ENCODE measurements at regions not wholly inside any gene's neighbourhood (a gene's known extent, or its start where the extent isn't known, plus 50 kb on each side); places are given as distances from the start of the nearest gene placed in this dataset.

GRCh38 chr10:126770809-126771208 lies 100.3 kb upstream of the C10orf90 start:
- FAIRE-seq (no peak), DNase-seq (no peak)
- no peaks in the 10 kb centered on the region for H3K36me3 ChIP-seq (ENCODE audit: control insufficient read depth in 3 of 3, insufficient read depth in 2 of 3, low read depth in 1 of 3, low read length in 3 of 3)
- H3K4me1 ChIP-seq (ENCODE audit: control insufficient read depth in 3 of 3, insufficient read depth in 2 of 3, low read depth in 1 of 3, low read length in 2 of 3), result no peaks in the 10 kb centered on the region
- H3K9me3 ChIP-seq (ENCODE audit: control insufficient read depth in 2 of 2, insufficient read depth in 1 of 2, low read depth in 1 of 2, low read length in 1 of 2), result no peaks in the 10 kb centered on the region
- 82 to 98% (median 87%) methylated on average over 2 of the region's 2 CpGs for whole genome bisulfite sequencing, 3 donors
- no peak overlapping the region for H3K27ac ChIP-seq (ENCODE audit: low read depth in 1 of 3, low read length in 2 of 3)
- no peak overlapping the region for H3K4me3 ChIP-seq (ENCODE audit: low read depth in 1 of 3, low read length in 3 of 3)
- no peaks in the 10 kb centered on the region for H3K27me3 ChIP-seq (ENCODE audit: control insufficient read depth in 3 of 3, insufficient read depth in 3 of 3, low read length in 3 of 3)

DNA sequence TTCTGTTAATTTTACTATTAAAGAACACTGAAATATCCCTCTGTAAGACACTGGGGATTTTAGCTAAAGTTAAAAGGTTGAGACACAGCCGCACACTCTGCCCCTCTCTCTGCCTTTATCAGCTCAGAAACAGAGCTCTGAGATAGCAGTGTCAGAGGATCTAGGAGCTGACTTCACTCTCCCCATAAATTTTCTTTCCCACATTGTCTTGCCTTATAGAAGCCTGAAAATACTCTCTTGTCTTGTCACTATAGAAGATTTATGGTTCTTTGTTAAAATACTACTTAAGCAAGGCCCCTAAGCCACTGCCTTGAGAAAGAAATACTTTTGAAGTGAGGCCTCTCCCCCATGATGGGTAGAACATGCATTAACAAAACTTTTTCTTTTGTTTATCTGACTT lies 105.7 kb upstream of the C10orf90 start:
- WGBS, 3 donors, result 66 to 96% (median 95%) methylated on average over 1 of the region's 1 CpG
- no peak for FAIRE-seq
- H3K36me3 ChIP-seq (ENCODE audit: control insufficient read depth in 3 of 3, insufficient read depth in 2 of 3, low read depth in 1 of 3, low read length in 3 of 3), result no peaks in the 10 kb centered on the region
- H3K27me3 ChIP-seq (ENCODE audit: control insufficient read depth in 3 of 3, insufficient read depth in 3 of 3, low read length in 3 of 3), result no peaks in the 10 kb centered on the region
- DNase-seq, result no peak
- H3K4me3 ChIP-seq (ENCODE audit: low read depth in 1 of 3, low read length in 3 of 3), result no peak overlapping the region
- H3K9me3 ChIP-seq (ENCODE audit: control insufficient read depth in 2 of 2, insufficient read depth in 1 of 2, low read depth in 1 of 2, low read length in 1 of 2), result no peaks in the 10 kb centered on the region
- H3K27ac ChIP-seq (ENCODE audit: low read depth in 1 of 3, low read length in 2 of 3), result no peak overlapping the region
- no peaks in the 10 kb centered on the region for H3K4me1 ChIP-seq (ENCODE audit: control insufficient read depth in 3 of 3, insufficient read depth in 2 of 3, low read depth in 1 of 3, low read length in 2 of 3)

GRCh38 chr10:126777714-126778113 lies 107.2 kb upstream of the C10orf90 start:
- Histone ChIP-seq H3K27ac (ENCODE audit: low read depth in 1 of 3, low read length in 2 of 3) (no peak overlapping the region), H3K4me1 (ENCODE audit: control insufficient read depth in 3 of 3, insufficient read depth in 2 of 3, low read depth in 1 of 3, low read length in 2 of 3) (no peaks in the 10 kb centered on the region), H3K9me3 (ENCODE audit: control insufficient read depth in 2 of 2, insufficient read depth in 1 of 2, low read depth in 1 of 2, low read length in 1 of 2) (no peaks in the 10 kb centered on the region), H3K36me3 (ENCODE audit: control insufficient read depth in 3 of 3, insufficient read depth in 2 of 3, low read depth in 1 of 3, low read length in 3 of 3) (no peaks in the 10 kb centered on the region), H3K4me3 (ENCODE audit: low read depth in 1 of 3, low read length in 3 of 3) (no peak overlapping the region), H3K27me3 (ENCODE audit: control insufficient read depth in 3 of 3, insufficient read depth in 3 of 3, low read length in 3 of 3) (no peaks in the 10 kb centered on the region)
- DNase-seq (no peak), FAIRE-seq (no peak)
- WGBS, 3 donors, result 75 to 84% (median 76%) methylated on average over 10 of the region's 10 CpGs

- H3K27me3 ChIP-seq (ENCODE audit: control insufficient read depth in 3 of 3, insufficient read depth in 3 of 3, low read length in 3 of 3), result no peaks in the 10 kb centered on the region
- no peaks in the 10 kb centered on the region for H3K4me1 ChIP-seq (ENCODE audit: control insufficient read depth in 3 of 3, insufficient read depth in 2 of 3, low read depth in 1 of 3, low read length in 2 of 3)
- 40 to 61% (median 42%) methylated on average over 3 of the region's 3 CpGs for WGBS, 3 donors
- H3K4me3 ChIP-seq (ENCODE audit: low read depth in 1 of 3, low read length in 3 of 3), result no peak overlapping the region
- FAIRE-seq (no peak), DNase-seq (no peak)
- H3K36me3 ChIP-seq (ENCODE audit: control insufficient read depth in 3 of 3, insufficient read depth in 2 of 3, low read depth in 1 of 3, low read length in 3 of 3), result no peaks in the 10 kb centered on the region
- no peak overlapping the region for H3K27ac ChIP-seq (ENCODE audit: low read depth in 1 of 3, low read length in 2 of 3)
- H3K9me3 ChIP-seq (ENCODE audit: control insufficient read depth in 2 of 2, insufficient read depth in 1 of 2, low read depth in 1 of 2, low read length in 1 of 2), result no peaks in the 10 kb centered on the region
These were observed 111.1 kb upstream of the C10orf90 start for GRCh38 chr10:126781450-126782216.

- Histone ChIP-seq H3K4me1 (ENCODE audit: control insufficient read depth in 3 of 3, insufficient read depth in 2 of 3, low read depth in 1 of 3, low read length in 2 of 3) (no peaks in the 10 kb centered on the region), H3K27ac (ENCODE audit: low read depth in 1 of 3, low read length in 2 of 3) (no peak overlapping the region), H3K4me3 (ENCODE audit: low read depth in 1 of 3, low read length in 3 of 3) (no peak overlapping the region), H3K9me3 (ENCODE audit: control insufficient read depth in 2 of 2, insufficient read depth in 1 of 2, low read depth in 1 of 2, low read length in 1 of 2) (no peaks in the 10 kb centered on the region), H3K27me3 (ENCODE audit: control insufficient read depth in 3 of 3, insufficient read depth in 3 of 3, low read length in 3 of 3) (no peaks in the 10 kb centered on the region), H3K36me3 (ENCODE audit: control insufficient read depth in 3 of 3, insufficient read depth in 2 of 3, low read depth in 1 of 3, low read length in 3 of 3) (no peaks in the 10 kb centered on the region)
- FAIRE-seq (no peak), DNase-seq (no peak)
- 67 to 74% (median 73%) methylated on average over 9 of the region's 9 CpGs for WGBS, 3 donors
These were observed 113.5 kb upstream of the C10orf90 start for GRCh38 chr10:126783806-126784557.

GRCh38 chr10:126787201-126787600 lies 116.7 kb upstream of the C10orf90 start:
- Histone ChIP-seq H3K4me3 (ENCODE audit: low read depth in 1 of 3, low read length in 3 of 3) (no peak overlapping the region), H3K4me1 (ENCODE audit: control insufficient read depth in 3 of 3, insufficient read depth in 2 of 3, low read depth in 1 of 3, low read length in 2 of 3) (no peaks in the 10 kb centered on the region), H3K9me3 (ENCODE audit: control insufficient read depth in 2 of 2, insufficient read depth in 1 of 2, low read depth in 1 of 2, low read length in 1 of 2) (no peaks in the 10 kb centered on the region), H3K27ac (ENCODE audit: low read depth in 1 of 3, low read length in 2 of 3) (no peak overlapping the region), H3K27me3 (ENCODE audit: control insufficient read depth in 3 of 3, insufficient read depth in 3 of 3, low read length in 3 of 3) (no peaks in the 10 kb centered on the region), H3K36me3 (ENCODE audit: control insufficient read depth in 3 of 3, insufficient read depth in 2 of 3, low read depth in 1 of 3, low read length in 3 of 3) (no peaks in the 10 kb centered on the region)
- FAIRE-seq (no peak), DNase-seq (no peak)
- 66 to 79% (median 69%) methylated on average over 3 of the region's 3 CpGs for WGBS, 3 donors

DNA sequence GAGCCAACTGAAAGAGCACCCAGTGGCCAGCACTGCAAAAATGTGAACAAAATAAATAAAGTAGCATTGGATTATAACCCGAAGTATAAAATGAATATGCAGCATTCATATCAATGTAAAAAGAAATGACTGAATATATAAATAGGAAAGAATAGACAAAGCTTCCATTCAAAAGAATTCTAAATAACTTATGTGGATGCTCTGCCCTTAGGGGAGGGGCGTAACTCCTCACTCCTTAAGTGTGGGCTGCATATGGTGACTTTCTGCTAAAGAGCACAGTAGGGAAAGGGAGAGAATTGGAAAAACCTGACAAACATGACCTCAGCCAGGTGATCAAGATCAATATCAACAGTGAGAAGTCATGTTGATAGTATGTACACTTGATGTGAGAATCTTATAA lies 109.9 kb upstream of the DOCK1 start:
- FAIRE-seq (no peak), DNase-seq (no peak)
- Histone ChIP-seq H3K9me3 (ENCODE audit: control insufficient read depth in 2 of 2, insufficient read depth in 1 of 2, low read depth in 1 of 2, low read length in 1 of 2) (no peaks in the 10 kb centered on the region), H3K27ac (ENCODE audit: low read depth in 1 of 3, low read length in 2 of 3) (no peak overlapping the region), H3K4me3 (ENCODE audit: low read depth in 1 of 3, low read length in 3 of 3) (no peak overlapping the region), H3K27me3 (ENCODE audit: control insufficient read depth in 3 of 3, insufficient read depth in 3 of 3, low read length in 3 of 3) (no peaks in the 10 kb centered on the region), H3K36me3 (ENCODE audit: control insufficient read depth in 3 of 3, insufficient read depth in 2 of 3, low read depth in 1 of 3, low read length in 3 of 3) (no peaks in the 10 kb centered on the region), H3K4me1 (ENCODE audit: control insufficient read depth in 3 of 3, insufficient read depth in 2 of 3, low read depth in 1 of 3, low read length in 2 of 3) (no peaks in the 10 kb centered on the region)
- WGBS, 3 donors, result 78 to 90% (median 82%) methylated on average over 2 of the region's 2 CpGs

- peak in 1 of 2 donors; percentile 40 for DNase-seq
- H3K27me3 ChIP-seq (ENCODE audit: control insufficient read depth in 3 of 3, insufficient read depth in 3 of 3, low read length in 3 of 3), result no peaks in the 10 kb centered on the region
- no peaks in the 10 kb centered on the region for H3K9me3 ChIP-seq (ENCODE audit: control insufficient read depth in 2 of 2, insufficient read depth in 1 of 2, low read depth in 1 of 2, low read length in 1 of 2)
- no peak overlapping the region for H3K4me3 ChIP-seq (ENCODE audit: low read depth in 1 of 3, low read length in 3 of 3)
- no peak overlapping the region for H3K27ac ChIP-seq (ENCODE audit: low read depth in 1 of 3, low read length in 2 of 3)
- H3K4me1 ChIP-seq (ENCODE audit: control insufficient read depth in 3 of 3, insufficient read depth in 2 of 3, low read depth in 1 of 3, low read length in 2 of 3), result no peaks in the 10 kb centered on the region
- WGBS, 3 donors, result 42 to 60% (median 51%) methylated on average over 13 of the region's 13 CpGs
- no peak for FAIRE-seq
- H3K36me3 ChIP-seq (ENCODE audit: control insufficient read depth in 3 of 3, insufficient read depth in 2 of 3, low read depth in 1 of 3, low read length in 3 of 3), result no peaks in the 10 kb centered on the region
These were observed 106.6 kb upstream of the DOCK1 start for GRCh38 chr10:126798649-126799048.
